H9 (cell line): ENCODE measurements at regions not wholly inside any gene's neighbourhood (a gene's known extent, or its start where the extent isn't known, plus 50 kb on each side); places are given as distances from the start of the nearest gene placed in this dataset.
"Not testable (repeated sequence)": the region's sequence is repeated elsewhere in the genome, so short reads cannot be mapped to it uniquely, and the experiment has no call there.

Source experiments
- DNase-seq: peaks from one replicate; pipeline ENCODE4 v3.0.0-alpha.2; 2017
- H2AFZ ChIP-seq: one replicate; pipeline ENCODE4 v1.6.1; 2013; ENCODE audit warnings: mild to moderate bottlenecking, low read length, control low read depth, moderate library complexity
- H2AK5ac ChIP-seq: 2 replicates; pipeline ENCODE4 v1.6.1; 2013; ENCODE audit warnings: low read length, control low read depth, mixed read lengths; ENCODE audit not compliant: insufficient read length
- H2BK120ac ChIP-seq: one replicate; pipeline ENCODE4 v1.6.1; 2013; ENCODE audit warnings: low read depth, mild to moderate bottlenecking, low read length, control low read depth, inconsistent platforms; ENCODE audit not compliant: poor library complexity, severe bottlenecking
- H2BK12ac ChIP-seq: 2 replicates; pipeline ENCODE4 v1.6.1; 2013; ENCODE audit warnings: low read length, control low read depth, mixed read lengths, low read depth; ENCODE audit not compliant: insufficient read length
- H2BK15ac ChIP-seq: 2 replicates; pipeline ENCODE4 v1.6.1; 2013; ENCODE audit warnings: low read depth, low read length, control low read depth
- H2BK20ac ChIP-seq: one replicate; pipeline ENCODE4 v1.6.1; 2013; ENCODE audit warnings: low read depth, mild to moderate bottlenecking, low read length, control low read depth, inconsistent platforms; ENCODE audit not compliant: poor library complexity, severe bottlenecking
- H2BK5ac ChIP-seq: 2 replicates; pipeline ENCODE4 v1.6.1; 2013; ENCODE audit warnings: low read length, control low read depth, mixed read lengths; ENCODE audit not compliant: insufficient read length
- H3K14ac ChIP-seq: 2 replicates; pipeline ENCODE4 v1.6.1; 2013; ENCODE audit warnings: low read length, control low read depth; ENCODE audit not compliant: insufficient read depth
- H3K18ac ChIP-seq: 2 replicates; pipeline ENCODE4 v1.6.1; 2013; ENCODE audit warnings: low read depth, mild to moderate bottlenecking, mixed read lengths, low read length, control low read depth; ENCODE audit not compliant: insufficient read length
- H3K23ac ChIP-seq: 2 replicates; pipeline ENCODE4 v1.6.1; 2013; ENCODE audit warnings: low read length, control low read depth, mixed read lengths, low read depth; ENCODE audit not compliant: insufficient read length
- H3K23me2 ChIP-seq: 2 replicates; pipeline ENCODE4 v1.6.1; 2013; ENCODE audit warnings: low read depth, mild to moderate bottlenecking, mixed read lengths, low read length, control low read depth; ENCODE audit not compliant: insufficient read length, poor library complexity, severe bottlenecking
- H3K27ac ChIP-seq: 2 replicates; pipeline ENCODE4 v1.5.1; 2013; ENCODE audit warnings: low read length, control low read depth, mixed read lengths, low read depth; ENCODE audit not compliant: insufficient read length
- H3K27me3 ChIP-seq: 2 replicates; pipeline ENCODE4 v1.6.1; 2013; ENCODE audit warnings: low read length, control low read depth, inconsistent platforms; ENCODE audit not compliant: insufficient read depth
- H3K4ac ChIP-seq: 2 replicates; pipeline ENCODE4 v1.6.1; 2013; ENCODE audit warnings: low read depth, mild to moderate bottlenecking, control low read depth, inconsistent platforms, low read length, moderate library complexity
- H3K4me1 ChIP-seq: 2 replicates; pipeline ENCODE4 v1.6.1; 2013; ENCODE audit warnings: low read length, control low read depth, inconsistent platforms; ENCODE audit not compliant: insufficient read depth
- H3K4me2 ChIP-seq: 2 replicates; pipeline ENCODE4 v1.6.1; 2013; ENCODE audit warnings: low read length, control low read depth, mixed read lengths; ENCODE audit not compliant: insufficient read length, insufficient read depth
- H3K56ac ChIP-seq: 2 replicates; pipeline ENCODE4 v1.6.1; 2013; ENCODE audit warnings: low read depth, mild to moderate bottlenecking, mixed read lengths, low read length, control low read depth; ENCODE audit not compliant: insufficient read length
- H3K79me1 ChIP-seq: 2 replicates; pipeline ENCODE4 v1.6.1; 2013; ENCODE audit warnings: low read depth, mild to moderate bottlenecking, moderate library complexity, low read length, control low read depth, inconsistent platforms; ENCODE audit not compliant: insufficient read depth, poor library complexity, severe bottlenecking
- H3K79me2 ChIP-seq: 2 replicates; pipeline ENCODE4 v1.6.1; 2013; ENCODE audit warnings: low read length, control low read depth, inconsistent platforms; ENCODE audit not compliant: insufficient read depth
- H3K9ac ChIP-seq: 2 replicates; pipeline ENCODE4 v1.6.1; 2013; ENCODE audit warnings: low read length, control low read depth, mixed read lengths; ENCODE audit not compliant: insufficient read length; ENCODE audit errors: extremely low read depth
- H3K9me3 ChIP-seq: one replicate; pipeline ENCODE4 v1.6.1; 2013; ENCODE audit warnings: low read depth, low read length, inconsistent platforms; ENCODE audit not compliant: control insufficient read depth
- H3T11ph ChIP-seq: one replicate; pipeline ENCODE4 v1.6.1; 2013; ENCODE audit warnings: mild to moderate bottlenecking, low read length, control low read depth, inconsistent platforms
- H4K20me1 ChIP-seq: one replicate; pipeline ENCODE4 v1.6.1; 2013; ENCODE audit not compliant: control insufficient read depth, insufficient read length, insufficient read depth
- H4K5ac ChIP-seq: 2 replicates; pipeline ENCODE4 v1.6.1; 2013; ENCODE audit warnings: low read depth, mild to moderate bottlenecking, mixed read lengths, low read length, control low read depth; ENCODE audit not compliant: insufficient read length
- H4K8ac ChIP-seq: replicated peaks from 2 replicates; pipeline ENCODE4 v1.6.1; 2013; ENCODE audit warnings: low read length, control low read depth, mixed read lengths, low read depth; ENCODE audit not compliant: insufficient read length
- H4K91ac ChIP-seq: 2 replicates; pipeline ENCODE4 v1.6.1; 2013; ENCODE audit warnings: low read depth, mild to moderate bottlenecking, moderate library complexity, mixed read lengths, low read length, control low read depth; ENCODE audit not compliant: insufficient read length
- H3K27ac Mint-ChIP-seq, 3 experiments: 2 replicates in 2 of 3; 3 replicates in 1 of 3; pipeline ENCODE4 v1.8.0; 2020 to 2021; ENCODE audit warnings: mixed read lengths in 3 of 3, mild to moderate bottlenecking in 1 of 3, moderate library complexity in 1 of 3
- H3K27me3 Mint-ChIP-seq: 2 replicates; pipeline ENCODE4 v1.8.0; 2021; ENCODE audit warnings: low read depth, mild to moderate bottlenecking, moderate library complexity, mixed read lengths
- H3K36me3 Mint-ChIP-seq, 3 experiments: 2 replicates in 2 of 3; 3 replicates in 1 of 3; pipeline ENCODE4 v1.8.0; 2020 to 2021; ENCODE audit warnings: low read depth in 3 of 3, mixed read lengths in 3 of 3; ENCODE audit not compliant: insufficient read depth in 1 of 3
- H3K4me1 Mint-ChIP-seq, 2 experiments: 2 replicates each; pipeline ENCODE4 v1.8.0; 2020; ENCODE audit warnings: mixed read lengths in 2 of 2
- H3K4me3 Mint-ChIP-seq, 2 experiments: 2 replicates in 1 of 2; 3 replicates in 1 of 2; pipeline ENCODE4 v1.8.0; 2020 to 2021; ENCODE audit warnings: mild to moderate bottlenecking in 2 of 2, mixed read lengths in 2 of 2, moderate library complexity in 1 of 2
- H3K9me3 Mint-ChIP-seq, 2 experiments: 2 replicates in 1 of 2; 3 replicates in 1 of 2; pipeline ENCODE4 v1.8.0; 2020; ENCODE audit warnings: mild to moderate bottlenecking in 2 of 2, mixed read lengths in 2 of 2, moderate library complexity in 1 of 2
- CTCF ChIP-seq: fragments of 200-600 bp; sonication (generic); conservative IDR thresholded peaks from 3 replicates; pipeline ENCODE4 v1.8.0; 2021; ENCODE audit warnings: antibody characterized with exemption, mild to moderate bottlenecking
- WGBS: extraction: QIAGEN DNeasy Blood & Tissue Kit; methylation state at CpG from one replicate; pipeline ENCODE4 v1.1.7; 2013; ENCODE audit warnings: missing lambda C conversion rate, low lambda C conversion rate, mixed read lengths; ENCODE audit not compliant: insufficient read length; ENCODE audit errors: extremely low coverage; 5-methylcytosine and 5-hydroxymethylcytosine counted together

- no peak overlapping the region for H3K27ac Mint-ChIP-seq
Measured at GRCh38 chr4:22616516-22616915, 76.2 kb upstream of the GBA3 start.

GRCh38 chr4:22620144-22620543, 72.6 kb upstream of the GBA3 start:
- H3K23ac ChIP-seq, H3K27me3 ChIP-seq, DNase-seq, H2BK15ac ChIP-seq, H2BK5ac ChIP-seq, H3K9me3 Mint-ChIP-seq, H2BK12ac ChIP-seq, H3K79me2 ChIP-seq, H3K9me3 ChIP-seq, H3K27ac ChIP-seq, H2BK120ac ChIP-seq, H3K79me1 ChIP-seq, H3K27me3 Mint-ChIP-seq, H3K56ac ChIP-seq, H3K9ac ChIP-seq, H3K4me3 Mint-ChIP-seq, H2AFZ ChIP-seq, H3T11ph ChIP-seq, H4K5ac ChIP-seq, H3K4me1 ChIP-seq, H4K20me1 ChIP-seq, H2AK5ac ChIP-seq, H3K27ac Mint-ChIP-seq, H3K18ac ChIP-seq, H2BK20ac ChIP-seq, H4K91ac ChIP-seq, H3K23me2 ChIP-seq, H3K36me3 Mint-ChIP-seq, H3K4ac ChIP-seq, H3K14ac ChIP-seq, H4K8ac ChIP-seq, H3K4me2 ChIP-seq: not testable (repeated sequence)
- WGBS, result no CpG with 5 or more reads among the region's 4 CpGs
- peaks cover 26 to 30% of the 10 kb centered on the region in 2 experiments for H3K4me1 Mint-ChIP-seq

More at GRCh38 chr4:22616516-22616915, 76.2 kb upstream of the GBA3 start:
- no peak for DNase-seq
- H4K20me1 ChIP-seq, result no peaks in the 10 kb centered on the region
- H3K4me2 ChIP-seq, result no peak overlapping the region
- H3K23me2 ChIP-seq, result no peaks in the 10 kb centered on the region
- H2BK120ac ChIP-seq, result no peak overlapping the region
- H3K23ac ChIP-seq, result no peak overlapping the region
- H3K18ac ChIP-seq, result no peak overlapping the region
- no peak for TF ChIP-seq CTCF
- H2BK20ac ChIP-seq, result no peak overlapping the region
- no peak overlapping the region for H4K91ac ChIP-seq
- H4K5ac ChIP-seq, result no peak overlapping the region
- H3K27me3 ChIP-seq, result no peaks in the 10 kb centered on the region
- no peaks in the 10 kb centered on the region for H3K9me3 ChIP-seq
- no peaks in the 10 kb centered on the region for H3K79me1 ChIP-seq
- Mint-ChIP-seq H3K9me3 (no peaks in the 10 kb centered on the region), H3K27me3 (no peaks in the 10 kb centered on the region), H3K36me3 (no peaks in the 10 kb centered on the region), H3K4me1 (peaks cover 19 to 26% of the 10 kb centered on the region in 2 experiments), H3K4me3 (no peak overlapping the region)
- H2AK5ac ChIP-seq, result no peak overlapping the region
- H3K9ac ChIP-seq, result no peak overlapping the region
- no CpG with 5 or more reads among the region's 3 CpGs for WGBS
- H3K4me1 ChIP-seq, result no peaks in the 10 kb centered on the region; the same call in 1 of the 2 replicates
- H3K14ac ChIP-seq, result no peak overlapping the region
- no peak overlapping the region for H2AFZ ChIP-seq
- no peak overlapping the region for H4K8ac ChIP-seq
- no peak overlapping the region for H3K4ac ChIP-seq
- no peak overlapping the region for H2BK15ac ChIP-seq
- H2BK5ac ChIP-seq, result no peak overlapping the region
- no peak overlapping the region for H3T11ph ChIP-seq
- no peak overlapping the region for H3K27ac ChIP-seq
- no peaks in the 10 kb centered on the region for H3K79me2 ChIP-seq
- no peak overlapping the region for H3K56ac ChIP-seq
- no peak overlapping the region for H2BK12ac ChIP-seq
